NK-92 (cell line): ENCODE measurements at regions not wholly inside any gene's neighbourhood (a gene's known extent, or its start where the extent isn't known, plus 50 kb on each side); places are given as distances from the start of the nearest gene placed in this dataset.

ENCODE experiments used
- DNase-seq: peaks from one replicate; lab custom pipeline; 2025; ENCODE audit not compliant: unreplicated experiment; lab: John Stamatoyannopoulos, UW

DNA sequence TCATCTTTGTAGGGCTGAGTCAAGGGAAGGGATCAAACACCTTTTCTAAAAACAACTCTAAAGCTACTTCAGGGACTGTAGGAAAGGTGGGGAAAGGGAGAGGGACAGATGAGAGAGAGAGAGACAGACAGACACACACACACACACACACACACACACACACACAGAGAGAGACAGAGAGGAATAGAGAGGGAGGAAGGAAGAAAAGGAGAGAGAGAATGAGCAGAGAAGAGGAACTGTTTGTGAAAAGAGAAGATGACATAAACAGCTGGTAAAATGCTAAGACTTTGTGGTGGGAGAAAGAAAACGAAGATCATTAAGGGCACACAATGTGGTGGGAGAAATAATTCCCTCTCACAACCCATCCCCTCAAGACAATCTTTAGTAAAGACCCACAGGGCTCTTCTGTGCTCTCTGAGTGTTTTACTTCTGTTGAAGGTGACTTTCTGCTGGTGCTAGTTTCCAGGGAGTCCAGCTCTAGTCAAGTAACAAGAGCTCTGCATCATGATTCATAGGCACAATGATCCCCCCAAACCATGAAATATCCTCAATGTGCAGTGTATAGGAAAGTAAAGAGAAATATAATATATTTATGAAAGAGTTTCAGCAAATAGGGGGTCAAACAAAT is 77.2 kb upstream of the STK17B start:
- DNase-seq, result no peak

DNA sequence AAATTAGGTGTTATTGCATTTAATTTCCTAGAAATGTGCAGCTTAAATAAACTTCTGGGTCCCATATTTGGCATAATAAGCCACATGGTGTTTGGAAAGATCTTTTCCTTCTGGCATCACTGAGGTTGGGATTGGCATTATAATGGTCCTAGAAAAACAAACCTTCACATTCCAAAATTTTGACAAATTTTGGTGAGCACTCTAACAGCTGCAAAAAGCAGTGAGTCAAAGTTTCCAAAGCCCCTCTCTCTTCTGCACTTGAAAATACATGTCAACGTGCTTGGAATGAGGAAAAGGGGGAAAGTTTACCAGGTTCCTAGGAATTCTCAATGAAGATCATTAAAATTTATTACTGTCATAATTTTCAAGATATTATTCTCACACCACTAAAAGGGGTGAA is 77.8 kb upstream of the STK17B start:
- no peak for DNase-seq

DNA sequence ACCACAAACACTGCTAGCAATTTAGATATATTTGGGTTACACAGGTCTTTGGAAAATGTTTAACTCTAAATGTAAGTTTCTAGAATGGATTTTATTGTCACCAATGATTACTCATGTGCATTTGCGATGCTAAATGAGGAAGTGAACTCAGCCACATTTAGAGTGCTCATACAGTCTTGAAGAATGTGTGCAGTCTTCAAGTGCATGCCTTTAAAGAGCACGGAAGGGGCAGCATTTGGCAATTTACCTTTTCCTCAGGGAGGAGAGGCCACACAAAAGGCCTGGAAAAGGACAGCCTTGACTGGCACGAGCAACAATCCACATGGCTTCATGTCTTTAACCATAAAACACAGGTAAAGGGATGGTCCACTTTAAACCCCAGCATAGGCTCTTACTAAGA is 78.5 kb upstream of the STK17B start:
- no peak for DNase-seq

DNA sequence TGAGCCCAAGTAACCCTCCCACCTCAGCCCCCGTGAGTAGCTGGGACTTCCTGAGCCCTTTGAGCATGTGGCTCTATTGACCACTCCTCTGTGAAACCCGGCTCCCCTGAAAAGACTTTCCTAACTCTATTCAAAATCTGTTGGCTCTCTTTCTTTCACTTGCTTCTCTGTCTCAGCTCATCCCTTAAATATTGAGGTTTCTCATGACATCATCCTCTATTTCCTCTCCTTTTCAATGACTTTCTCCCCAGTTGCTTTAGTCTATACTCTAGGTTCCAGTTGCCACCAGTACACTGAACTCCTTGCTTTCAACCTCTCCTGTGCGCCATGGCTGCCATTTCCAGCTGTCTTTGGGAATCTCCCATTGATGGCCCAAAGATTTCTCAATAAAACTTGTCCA is 79.8 kb upstream of the STK17B start:
- DNase-seq, result no peak

DNA sequence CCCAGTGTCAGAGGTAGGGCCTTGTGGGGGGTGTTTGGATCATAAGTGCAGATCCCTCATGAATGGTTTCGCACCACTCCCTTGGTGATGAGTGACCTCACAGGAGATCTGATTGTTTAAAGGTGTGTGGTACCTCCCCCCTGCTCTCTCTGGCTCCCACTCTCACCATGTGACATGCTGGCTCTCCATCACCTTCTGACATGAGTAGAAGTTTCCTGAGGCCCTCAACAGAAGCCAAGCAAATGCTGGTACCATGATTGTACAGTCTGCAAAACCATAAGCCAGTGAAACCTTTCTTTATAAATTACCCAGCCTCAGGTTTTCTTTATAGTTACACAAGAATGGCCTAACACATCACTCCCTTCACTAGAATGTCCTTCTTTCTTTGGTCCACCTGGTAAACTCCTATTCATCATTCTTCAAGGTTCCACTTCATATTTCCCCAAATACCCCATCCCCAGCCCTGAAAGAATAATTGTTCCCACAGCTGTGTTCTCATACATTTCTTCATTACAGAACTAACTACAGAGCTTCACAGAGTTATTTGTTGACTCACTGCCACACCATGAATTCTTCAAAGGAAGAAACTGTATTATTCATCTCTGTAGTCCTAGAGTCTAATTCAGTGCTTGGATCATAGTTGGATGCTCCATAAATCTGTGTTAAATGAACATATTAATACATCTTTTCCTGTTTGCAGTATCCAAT is 81.2 kb upstream of the STK17B start:
- DNase-seq, result no peak

DNA sequence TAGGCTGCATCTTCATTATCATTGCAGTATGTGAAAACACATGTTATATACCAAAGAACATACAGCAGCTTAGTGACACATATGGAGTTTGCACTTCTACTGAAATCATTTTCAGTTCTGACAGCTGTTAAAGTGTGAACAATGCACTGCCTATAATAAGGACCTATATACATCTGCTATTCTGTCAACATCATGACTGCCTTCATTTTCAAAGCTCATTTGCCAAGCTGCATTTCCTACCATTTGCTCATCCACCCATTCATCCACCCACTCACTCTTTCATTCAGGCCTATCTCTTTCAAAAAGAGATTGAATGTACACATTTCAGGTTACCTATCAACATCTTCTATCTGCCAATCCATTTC is 81.7 kb upstream of the STK17B start:
- no peak for DNase-seq

DNA sequence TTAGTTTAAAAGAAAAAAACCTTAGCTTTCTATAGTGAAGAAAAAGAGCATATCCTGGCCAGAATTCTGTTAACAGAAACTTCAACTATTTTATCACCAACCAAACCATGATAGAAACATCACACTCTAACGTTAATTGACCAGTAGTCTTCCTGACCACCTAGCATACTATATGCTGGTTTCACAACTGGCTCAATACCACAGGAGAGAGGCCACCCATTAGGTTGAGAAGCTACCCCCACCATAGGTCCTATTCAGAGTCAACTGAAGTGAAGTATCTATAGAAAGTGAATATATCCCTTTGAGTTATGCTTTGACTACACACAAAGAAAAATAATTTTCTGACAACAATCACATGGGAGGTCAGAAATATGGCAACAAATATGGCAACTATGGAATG is 85.2 kb upstream of the STK17B start:
- no peak for DNase-seq

DNA sequence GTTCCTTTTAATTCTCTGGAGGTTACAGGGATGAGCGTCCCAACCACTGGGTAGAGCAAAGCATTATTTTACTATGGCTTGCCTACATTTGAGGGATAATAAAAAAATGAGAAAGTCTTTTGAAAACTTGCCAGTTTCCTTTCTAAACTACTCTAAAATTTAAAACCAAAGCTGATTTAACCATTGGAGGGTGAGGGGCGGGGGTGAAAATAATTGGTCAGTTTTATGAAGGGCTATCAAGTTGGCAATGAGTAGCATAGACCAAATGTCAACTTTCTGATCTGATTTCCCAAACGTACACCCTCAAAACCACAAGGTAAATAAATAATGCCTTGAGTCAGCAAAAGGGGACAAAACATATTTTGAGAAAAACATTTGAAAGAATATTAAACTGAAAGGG is 85.7 kb upstream of the STK17B start:
- DNase-seq, result no peak

DNA sequence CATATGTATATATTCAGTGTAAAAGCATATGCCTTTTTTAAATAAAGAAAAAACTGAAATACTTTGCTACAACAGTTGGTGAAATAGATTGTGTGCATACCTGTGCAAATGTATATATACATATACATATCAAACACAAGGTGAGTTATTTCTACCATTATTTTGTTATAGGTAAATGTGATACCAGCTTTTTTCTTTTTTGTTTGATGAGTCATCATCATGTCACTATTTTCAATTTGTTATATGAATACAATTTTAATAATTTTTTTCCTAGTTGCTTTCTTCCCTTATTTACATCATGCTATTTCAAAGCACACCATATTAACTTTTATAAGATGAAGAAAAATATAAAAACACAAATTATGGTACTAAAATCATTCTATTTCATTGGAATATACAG is 87.0 kb upstream of the STK17B start:
- no peak for DNase-seq

DNA sequence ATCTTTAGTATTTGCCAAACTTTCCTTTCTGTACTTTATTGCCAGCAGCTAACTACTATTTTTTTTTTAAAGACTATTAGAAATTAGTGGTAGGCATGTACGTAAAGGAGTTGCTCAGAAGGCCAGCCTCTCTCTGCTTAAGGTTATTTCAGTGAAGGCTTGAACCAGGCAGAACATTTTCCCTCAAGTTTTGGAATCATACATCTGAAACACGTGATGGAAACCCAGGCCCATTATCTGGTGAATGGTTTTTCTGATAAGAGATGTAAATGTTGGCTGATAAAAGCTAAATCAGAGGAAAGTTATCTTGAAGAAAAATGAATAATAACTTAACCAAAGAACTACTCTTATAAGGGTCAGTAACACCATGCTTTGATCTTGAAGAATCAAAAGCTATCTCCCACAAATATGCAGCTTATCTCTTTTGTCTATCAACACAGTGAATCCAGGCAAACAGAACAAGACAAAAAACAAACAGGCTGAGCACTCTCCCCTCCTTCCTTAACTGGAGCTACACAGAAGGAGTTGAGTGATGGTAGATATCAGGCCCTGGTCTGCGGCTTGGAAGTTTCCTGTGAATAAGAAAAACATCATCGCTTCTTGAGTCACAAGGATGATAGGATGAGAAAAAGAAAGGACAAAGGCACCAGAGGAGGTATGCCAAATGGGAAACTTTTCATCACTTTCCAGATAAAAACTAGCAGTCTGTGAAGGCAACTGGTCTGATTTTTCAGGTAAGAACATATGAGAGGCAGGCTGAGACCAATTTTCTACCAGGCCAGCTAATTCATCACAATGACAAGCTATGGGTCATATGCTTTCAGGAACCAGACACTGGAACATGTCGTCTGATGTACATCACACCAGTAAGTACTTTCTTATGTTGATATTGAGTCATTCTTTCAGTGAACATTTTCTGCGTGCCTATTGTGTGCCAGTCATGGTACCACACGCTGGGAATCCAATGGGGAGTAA is 88.4 kb upstream of the STK17B start:
- no peak for DNase-seq

DNA sequence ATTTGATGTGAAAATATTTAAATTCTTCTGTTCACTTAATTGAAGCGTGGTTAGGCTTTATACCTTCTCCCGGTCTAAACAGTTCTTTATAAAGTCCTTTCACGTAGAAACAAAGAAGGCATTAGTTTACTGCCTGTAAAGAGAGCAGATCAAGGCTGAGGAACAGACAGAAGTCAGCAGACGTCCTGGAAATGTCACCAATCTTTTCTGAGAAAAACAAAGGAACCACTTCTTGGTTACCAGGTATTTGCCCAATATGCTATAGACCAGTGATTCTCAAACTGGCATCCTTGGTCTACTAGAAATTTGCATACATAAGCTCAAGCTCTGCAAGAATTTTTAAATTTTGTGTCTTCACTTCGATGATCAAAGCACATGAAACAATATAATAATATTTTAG is 89.2 kb upstream of the STK17B start:
- DNase-seq, result no peak

DNA sequence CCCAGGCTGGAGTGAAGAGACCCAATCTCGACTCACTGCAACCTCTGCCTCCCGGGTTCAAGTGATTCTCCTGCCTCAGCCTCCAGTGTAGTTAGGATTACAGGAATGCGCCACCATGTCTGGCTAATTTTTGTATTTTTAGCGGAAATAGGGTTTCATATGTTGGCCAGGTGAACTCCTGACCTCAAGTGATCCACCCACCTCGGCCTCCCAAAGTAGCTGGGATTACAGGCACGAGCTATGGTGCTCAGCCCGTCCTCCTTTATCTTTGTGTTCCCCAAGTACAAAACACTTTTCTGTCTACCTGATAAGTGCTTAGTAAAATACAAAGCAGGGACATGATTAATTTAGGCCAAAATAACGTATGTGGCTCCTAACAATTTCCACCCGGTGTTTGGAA is 91.2 kb upstream of the STK17B start:
- DNase-seq, result no peak

DNA sequence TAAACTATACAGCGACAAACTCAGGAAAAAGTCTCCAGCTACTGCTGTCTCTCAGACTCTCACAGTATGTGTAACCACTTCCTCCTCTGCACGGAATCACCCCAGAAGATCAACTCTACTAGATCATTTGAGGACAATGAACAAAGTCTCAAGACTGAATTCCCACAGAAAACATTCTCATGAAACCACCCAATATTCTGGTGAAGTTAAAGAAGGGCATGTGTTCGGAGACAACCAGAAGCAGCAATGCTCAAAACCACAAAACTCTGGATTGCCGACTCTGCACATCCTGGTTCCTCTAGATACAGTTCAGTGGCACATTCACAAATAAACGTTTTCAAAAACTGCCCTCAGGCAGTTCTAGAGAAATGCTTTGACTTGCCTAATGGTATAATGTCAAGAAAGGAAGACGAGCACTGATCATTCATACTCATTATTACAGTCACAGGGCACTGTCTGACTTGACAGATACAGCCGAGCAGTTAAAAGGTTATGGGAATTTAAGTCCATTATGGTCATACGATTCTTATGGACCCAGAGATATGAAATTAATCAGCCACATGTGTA is 91.9 kb upstream of the STK17B start:
- DNase-seq, result no peak

DNA sequence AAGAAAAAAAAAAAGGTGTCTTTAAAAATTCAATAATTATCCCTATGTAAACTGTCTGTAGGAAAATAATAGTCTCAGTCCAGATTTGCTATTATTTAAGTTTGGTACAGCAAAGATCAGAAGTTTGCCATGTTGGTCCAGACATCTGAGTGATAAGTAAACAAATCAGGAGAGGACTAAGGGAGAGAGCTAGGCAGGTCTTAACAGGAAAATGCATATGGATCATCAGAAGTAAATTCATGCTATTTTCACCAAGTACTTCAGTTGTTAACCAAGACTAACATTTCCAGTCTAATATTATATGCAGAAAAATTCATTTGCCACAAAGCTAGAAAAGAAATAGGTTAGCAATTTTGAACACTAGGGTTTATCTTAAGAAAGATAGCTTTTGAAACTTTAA is 95.0 kb upstream of the STK17B start:
- no peak for DNase-seq

DNA sequence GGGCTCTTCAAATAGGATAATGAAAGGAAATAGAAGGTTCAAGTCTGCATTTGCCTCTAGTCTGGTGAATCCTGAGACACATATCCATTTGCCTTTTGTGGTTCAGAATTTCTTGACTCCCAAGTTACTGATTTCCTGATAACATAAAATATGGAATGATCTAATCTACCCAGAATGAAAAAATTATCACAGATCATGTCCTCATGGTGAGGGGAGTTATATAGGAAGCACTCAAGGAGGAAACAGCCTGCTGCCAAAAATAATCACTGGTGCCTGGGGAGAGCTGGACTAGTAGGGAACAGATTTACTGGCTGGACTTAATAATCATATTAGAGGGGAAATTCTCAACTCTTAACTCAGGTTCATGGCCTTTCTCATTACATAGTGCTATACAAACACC is 95.5 kb upstream of the STK17B start:
- DNase-seq, result no peak

DNA sequence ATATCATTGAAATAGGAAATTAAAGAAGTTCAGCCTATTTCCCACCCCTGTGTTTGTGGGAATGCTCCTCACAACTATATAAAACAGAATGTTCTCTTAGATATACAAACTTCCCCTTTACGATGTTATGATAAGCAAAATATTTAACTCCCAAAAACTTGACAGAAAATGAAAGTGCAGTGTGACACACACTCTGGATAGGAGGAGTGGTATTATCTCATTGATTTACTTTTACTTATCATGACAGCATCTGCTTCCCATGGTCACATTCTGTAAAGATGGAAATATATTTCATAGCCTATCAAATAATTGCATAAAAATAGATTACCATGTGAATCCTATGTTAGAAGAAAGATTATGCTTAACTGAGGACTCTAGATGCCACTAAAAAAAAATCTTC is 96.6 kb upstream of the STK17B start:
- no peak for DNase-seq

DNA sequence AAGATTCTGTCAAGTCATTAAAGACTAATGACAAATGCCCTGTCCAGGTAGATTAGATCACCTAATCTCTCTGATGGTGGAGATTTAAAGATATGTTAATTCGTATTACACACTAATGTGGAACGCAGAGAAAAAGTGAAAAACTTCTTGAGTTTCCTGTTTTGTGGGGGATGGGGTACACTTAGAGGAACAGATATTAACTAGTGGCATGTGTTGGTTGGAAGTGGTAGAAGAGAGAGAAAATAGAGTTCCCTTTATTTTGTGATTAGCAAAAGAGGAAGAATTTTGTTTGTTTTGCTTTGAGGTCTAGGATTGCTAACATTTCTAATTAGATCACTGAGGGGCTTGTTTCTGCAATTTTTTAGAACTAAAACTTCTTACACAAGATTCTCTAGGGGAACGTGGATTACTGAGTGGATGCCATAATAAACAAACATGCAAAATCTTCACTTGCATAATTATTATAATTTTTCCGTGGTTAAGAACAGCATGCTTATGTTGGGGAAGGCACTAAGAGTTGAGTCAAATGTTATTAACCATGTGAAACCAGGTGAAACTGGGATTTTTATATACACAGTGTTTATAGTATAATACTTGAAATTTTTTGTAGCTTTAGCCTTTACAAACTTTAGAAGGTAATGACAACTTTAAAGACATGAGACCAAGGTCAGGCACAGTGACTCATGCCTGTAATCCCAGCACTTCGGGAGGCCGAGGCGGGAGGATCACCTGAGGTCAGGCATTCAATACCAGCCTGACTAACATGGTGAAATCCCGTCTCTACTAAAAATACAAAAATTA is 97.4 kb upstream of the STK17B start:
- DNase-seq, result no peak

DNA sequence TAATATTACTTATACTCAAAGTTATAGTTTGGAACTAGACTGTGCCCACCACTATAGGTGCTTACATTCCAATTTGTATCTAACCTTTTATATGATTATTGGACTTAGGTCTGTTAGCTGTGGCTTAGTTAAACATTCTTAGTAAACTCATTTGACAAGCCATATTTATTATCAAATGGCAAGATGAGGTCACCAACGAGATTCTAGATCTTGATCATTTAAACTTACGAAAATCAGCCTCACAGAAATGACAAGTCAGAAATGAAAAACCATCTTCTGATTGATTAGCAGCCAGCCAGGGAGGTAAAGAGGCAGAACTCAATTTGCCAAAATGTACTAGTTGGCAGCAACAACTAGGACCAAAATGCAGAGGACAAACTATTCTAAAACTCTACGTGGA is 100.4 kb upstream of the STK17B start:
- DNase-seq, result no peak

DNA sequence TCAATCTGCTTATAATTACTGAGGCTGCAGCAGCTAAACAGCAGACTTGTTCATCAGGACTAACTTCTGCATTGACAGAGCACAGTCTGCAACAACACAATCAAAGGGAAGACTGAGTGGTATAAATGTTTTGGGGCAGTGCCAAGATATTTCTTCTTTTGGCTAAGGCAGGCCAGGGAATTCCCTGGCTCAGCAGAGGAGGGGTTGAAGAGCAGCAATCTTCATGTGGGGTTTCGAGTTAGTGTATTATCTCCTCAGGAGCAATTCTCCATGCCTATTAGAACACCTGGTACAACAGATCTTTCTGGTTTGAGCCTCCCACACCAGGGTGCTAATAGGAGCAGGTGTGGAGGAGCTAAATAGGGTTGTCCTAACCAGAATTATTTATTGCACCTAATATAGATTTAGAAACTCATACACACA is 103.0 kb upstream of the STK17B start:
- no peak for DNase-seq

DNA sequence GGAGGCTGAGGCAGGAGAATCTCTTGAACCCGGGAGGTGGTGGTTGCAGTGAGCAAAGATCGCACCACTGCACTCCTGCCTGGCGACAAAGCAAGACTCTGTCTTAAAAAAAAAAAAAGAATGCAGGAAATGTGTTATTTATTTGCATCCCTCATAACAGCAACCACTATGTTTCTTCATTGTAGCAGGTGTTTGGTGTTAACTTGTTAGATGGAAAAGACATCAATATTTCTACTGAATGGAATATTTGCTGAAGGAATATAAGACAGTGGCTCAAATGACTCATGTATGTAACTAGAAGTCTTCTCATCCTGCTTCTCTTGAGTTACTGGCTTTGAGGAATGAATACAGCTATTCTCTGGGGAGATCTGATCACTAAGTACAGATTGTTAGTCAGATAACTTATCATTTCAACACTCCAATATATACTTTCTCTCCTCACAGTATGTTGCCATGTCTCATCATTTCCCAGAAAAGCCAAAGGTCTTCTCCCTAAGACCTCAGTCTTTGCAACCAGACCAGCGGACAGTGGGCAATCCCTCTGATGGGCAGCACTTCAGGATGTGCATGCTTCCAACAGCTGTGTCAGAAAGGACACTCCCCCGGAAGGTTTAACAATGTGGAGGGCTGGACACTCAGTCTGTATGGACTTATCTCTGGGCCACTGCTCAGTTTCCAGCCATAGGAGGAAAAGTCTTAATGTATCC is 104.4 kb upstream of the STK17B start:
- DNase-seq, result no peak
